GM12874 (cell line): ENCODE measurements at regions not wholly inside any gene's neighbourhood (a gene's known extent, or its start where the extent isn't known, plus 50 kb on each side); places are given as distances from the start of the nearest gene placed in this dataset.

ENCODE experiments used
- CTCF ChIP-seq: IDR thresholded peaks from 2 replicates; pipeline ENCODE4 v1.5.1; 2011; ENCODE audit warnings: low read depth, mild to moderate bottlenecking, control low read depth, low read length, moderate library complexity; ENCODE audit not compliant: insufficient read depth

- no peak for TF ChIP-seq CTCF
These were observed 338.3 kb downstream of the HAPSTR1 start for GRCh38 chr16:9429646-9430330.

DNA sequence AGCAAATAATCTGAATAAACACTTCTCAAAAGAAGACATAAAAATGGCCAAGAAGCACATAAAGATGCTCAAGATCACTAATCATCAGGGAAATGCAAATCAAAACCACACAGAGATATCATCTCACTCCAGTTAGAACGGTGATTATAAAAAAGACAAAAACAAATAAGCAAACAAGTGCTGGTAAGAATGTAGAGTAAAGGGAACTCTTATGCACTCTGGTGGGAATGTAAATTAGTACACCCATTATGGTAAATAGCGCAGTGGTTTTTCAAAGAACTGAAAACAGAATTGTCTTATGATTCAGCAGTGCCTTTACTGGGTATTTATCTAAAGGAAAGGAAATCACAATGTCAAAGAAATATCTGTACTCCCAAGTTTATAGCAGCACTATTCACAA lies 343.2 kb downstream of the HAPSTR1 start:
- TF ChIP-seq CTCF = no peak

- no peak for TF ChIP-seq CTCF
These were observed 344.7 kb downstream of the HAPSTR1 start for GRCh38 chr16:9436175-9436574.

DNA sequence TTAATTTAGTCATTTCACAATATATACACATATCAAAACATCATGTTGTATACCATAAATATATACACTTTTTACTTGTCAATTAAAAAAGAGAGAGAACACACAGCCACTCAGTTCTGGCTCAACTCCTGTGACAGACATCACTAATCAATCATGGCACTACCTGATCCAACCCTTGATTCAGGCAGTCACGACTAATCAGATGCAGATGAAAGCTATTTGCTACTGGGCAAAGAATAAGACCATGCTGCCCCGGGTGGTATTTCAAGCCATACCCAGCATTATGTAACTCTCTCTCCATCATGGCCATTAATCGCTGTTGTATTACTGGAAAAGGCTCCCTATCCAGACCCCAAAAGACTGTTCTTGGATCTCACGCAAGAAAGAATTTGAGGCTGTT lies 345.7 kb downstream of the HAPSTR1 start:
- TF ChIP-seq CTCF = no peak

- TF ChIP-seq CTCF = no peak
These were observed 347.5 kb downstream of the HAPSTR1 start for GRCh38 chr16:9438991-9439390.

DNA sequence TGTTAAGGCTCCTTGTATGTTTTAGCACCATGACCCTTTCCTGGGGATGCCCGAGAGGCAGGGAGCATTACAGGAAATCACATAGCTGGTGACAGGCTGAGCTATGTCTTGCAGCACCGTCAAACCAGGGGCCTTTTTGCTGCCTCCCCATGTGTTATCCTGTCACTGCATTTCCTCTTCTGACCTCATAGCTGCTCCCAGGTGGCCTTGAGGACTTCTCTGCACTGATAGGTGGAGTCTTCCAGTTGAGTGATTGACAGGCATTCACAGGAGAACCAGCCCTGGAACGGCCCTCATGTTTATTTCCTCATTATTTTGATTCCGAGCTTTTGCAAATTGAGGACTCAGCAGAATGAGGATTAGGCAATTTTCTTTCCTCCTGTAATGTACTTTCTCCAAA lies 349.6 kb downstream of the HAPSTR1 start:
- TF ChIP-seq CTCF = no peak

DNA sequence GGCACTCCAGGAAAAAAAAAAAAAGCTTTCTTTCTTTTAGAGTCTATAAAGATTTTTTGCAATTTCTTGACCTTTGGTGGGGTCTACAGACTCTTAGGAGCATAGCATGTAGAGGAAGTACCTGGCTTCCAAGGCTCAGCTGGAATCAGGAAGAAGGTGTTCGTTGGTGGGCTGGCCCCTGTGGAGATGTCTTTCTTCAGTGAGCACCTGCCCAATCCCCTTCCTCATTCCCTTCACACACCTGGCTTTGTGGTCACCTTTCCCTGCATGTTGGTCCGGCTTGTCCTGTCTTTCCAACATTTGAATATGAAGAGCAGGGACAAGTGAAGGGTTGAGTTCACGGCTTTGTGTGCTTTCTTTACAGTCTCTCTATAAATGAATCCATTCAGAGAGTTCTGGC lies 352.4 kb downstream of the HAPSTR1 start:
- no peak for TF ChIP-seq CTCF
